Mesothelial cell of epicardium (in vitro differentiated cells): ENCODE measurements at regions not wholly inside any gene's neighbourhood (a gene's known extent, or its start where the extent isn't known, plus 50 kb on each side); places are given as distances from the start of the nearest gene placed in this dataset.

ENCODE experiments used
- DNase-seq, 2 experiments: peaks; one replicate each; pipeline ENCODE4 v3.0.0; 2021; ENCODE audit warnings: low spot score in 2 of 2; ENCODE audit not compliant: unreplicated experiment in 2 of 2
- H3K27ac Mint-ChIP-seq: 2 replicates; pipeline ENCODE4 v1.8.0; 2021; ENCODE audit warnings: mixed read lengths
- H3K27me3 Mint-ChIP-seq: 2 replicates; pipeline ENCODE4 v1.8.0; 2021; ENCODE audit warnings: low read depth, mixed read lengths
- H3K36me3 Mint-ChIP-seq: 2 replicates; pipeline ENCODE4 v1.8.0; 2021; ENCODE audit warnings: mixed read lengths
- H3K4me1 Mint-ChIP-seq: 2 replicates; pipeline ENCODE4 v1.8.0; 2021; ENCODE audit warnings: mixed read lengths
- H3K4me3 Mint-ChIP-seq: 2 replicates; pipeline ENCODE4 v1.8.0; 2021; ENCODE audit warnings: mild to moderate bottlenecking, moderate library complexity, mixed read lengths
- H3K9me3 Mint-ChIP-seq: 2 replicates; pipeline ENCODE4 v1.8.0; 2021; ENCODE audit warnings: mixed read lengths
- TF ChIP-seq, protein P1 (sequence below): fragments of 200-600 bp; sonication (generic); IDR thresholded peaks from one replicate; pipeline ENCODE4 v1.5.0; 2021; ENCODE audit warnings: antibody characterized with exemption; ENCODE audit not compliant: unreplicated experiment

DNA sequence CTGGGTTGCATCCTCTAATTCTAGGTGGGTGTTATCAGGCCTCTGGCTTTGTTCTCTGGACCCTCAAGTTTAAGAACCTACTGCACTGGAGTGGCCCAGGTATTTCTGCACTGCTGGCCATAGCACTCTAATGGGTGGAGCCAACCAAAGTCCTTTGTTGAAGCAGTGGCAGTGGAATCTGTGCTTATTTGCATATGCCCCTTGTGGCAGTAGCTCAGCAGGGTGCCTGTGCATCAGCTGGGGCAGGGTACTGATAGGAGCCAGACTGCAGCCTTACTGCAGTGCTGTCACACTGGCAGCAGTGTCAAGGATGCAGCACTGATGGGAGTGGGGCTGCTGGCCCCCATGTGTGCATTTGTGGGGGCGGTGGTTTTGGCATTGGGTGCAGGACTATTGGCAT lies 660.6 kb downstream of the LRRIQ3 start:
- Mint-ChIP-seq H3K27ac (no peak overlapping the region), H3K9me3 (peaks cover 32% of the 10 kb centered on the region), H3K36me3 (peaks cover 4% of the 10 kb centered on the region), H3K4me1 (no peaks in the 10 kb centered on the region), H3K27me3 (no peaks in the 10 kb centered on the region), H3K4me3 (no peak overlapping the region)
- DNase-seq: no peak
- TF ChIP-seq, protein P1, sequence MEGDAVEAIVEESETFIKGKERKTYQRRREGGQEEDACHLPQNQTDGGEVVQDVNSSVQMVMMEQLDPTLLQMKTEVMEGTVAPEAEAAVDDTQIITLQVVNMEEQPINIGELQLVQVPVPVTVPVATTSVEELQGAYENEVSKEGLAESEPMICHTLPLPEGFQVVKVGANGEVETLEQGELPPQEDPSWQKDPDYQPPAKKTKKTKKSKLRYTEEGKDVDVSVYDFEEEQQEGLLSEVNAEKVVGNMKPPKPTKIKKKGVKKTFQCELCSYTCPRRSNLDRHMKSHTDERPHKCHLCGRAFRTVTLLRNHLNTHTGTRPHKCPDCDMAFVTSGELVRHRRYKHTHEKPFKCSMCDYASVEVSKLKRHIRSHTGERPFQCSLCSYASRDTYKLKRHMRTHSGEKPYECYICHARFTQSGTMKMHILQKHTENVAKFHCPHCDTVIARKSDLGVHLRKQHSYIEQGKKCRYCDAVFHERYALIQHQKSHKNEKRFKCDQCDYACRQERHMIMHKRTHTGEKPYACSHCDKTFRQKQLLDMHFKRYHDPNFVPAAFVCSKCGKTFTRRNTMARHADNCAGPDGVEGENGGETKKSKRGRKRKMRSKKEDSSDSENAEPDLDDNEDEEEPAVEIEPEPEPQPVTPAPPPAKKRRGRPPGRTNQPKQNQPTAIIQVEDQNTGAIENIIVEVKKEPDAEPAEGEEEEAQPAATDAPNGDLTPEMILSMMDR: no peak

GRCh38 chr1:73517603-73518191 lies 680.3 kb downstream of the LRRIQ3 start:
- Mint-ChIP-seq H3K36me3 (no peaks in the 10 kb centered on the region), H3K9me3 (no peaks in the 10 kb centered on the region), H3K4me3 (no peak overlapping the region)

DNA sequence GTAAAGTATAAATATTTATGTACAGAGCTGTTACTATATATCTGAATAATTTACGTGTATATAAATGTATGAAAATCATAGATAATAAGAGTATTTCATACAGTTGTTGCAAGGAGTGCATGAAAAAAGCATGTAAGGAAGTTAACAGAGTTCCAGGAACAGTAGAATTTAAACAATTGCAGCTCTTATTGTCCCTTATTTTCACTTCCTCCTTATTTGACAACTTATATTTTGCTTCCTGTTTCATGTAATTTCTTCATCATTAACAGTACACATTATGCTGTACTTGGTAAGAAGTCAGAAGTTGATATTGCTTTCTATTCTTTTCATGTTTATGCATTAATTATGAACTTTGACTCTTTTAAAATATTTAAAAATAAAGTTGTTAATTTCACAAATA lies 681.5 kb downstream of the LRRIQ3 start:
- no peak overlapping the region for H3K27ac Mint-ChIP-seq
- H3K4me1 Mint-ChIP-seq: no peaks in the 10 kb centered on the region
- no peak overlapping the region for H3K4me3 Mint-ChIP-seq
- H3K9me3 Mint-ChIP-seq: no peaks in the 10 kb centered on the region
- H3K27me3 Mint-ChIP-seq: no peaks in the 10 kb centered on the region
- DNase-seq: no peak
- H3K36me3 Mint-ChIP-seq: no peaks in the 10 kb centered on the region
- TF ChIP-seq, protein P1: no peak

More at GRCh38 chr1:73517603-73518191, 680.3 kb downstream of the LRRIQ3 start:
- Mint-ChIP-seq H3K27ac (no peak overlapping the region), H3K4me1 (no peaks in the 10 kb centered on the region), H3K27me3 (no peaks in the 10 kb centered on the region)
- no peak for DNase-seq
- TF ChIP-seq, protein P1: no peak

- no peak overlapping the region for H3K27ac Mint-ChIP-seq
- H3K27me3 Mint-ChIP-seq: no peaks in the 10 kb centered on the region
- DNase-seq: no peak
- no peak overlapping the region for H3K4me3 Mint-ChIP-seq
- no peaks in the 10 kb centered on the region for H3K4me1 Mint-ChIP-seq
- TF ChIP-seq, protein P1: no peak
- peaks cover 4% of the 10 kb centered on the region for H3K9me3 Mint-ChIP-seq
- no peaks in the 10 kb centered on the region for H3K36me3 Mint-ChIP-seq
Measured at GRCh38 chr1:73511038-73511437, 686.9 kb downstream of the LRRIQ3 start.

GRCh38 chr1:73500154-73500553 lies 697.8 kb downstream of the LRRIQ3 start:
- Mint-ChIP-seq H3K4me1 (no peaks in the 10 kb centered on the region), H3K36me3 (no peaks in the 10 kb centered on the region), H3K9me3 (no peaks in the 10 kb centered on the region), H3K27me3 (no peaks in the 10 kb centered on the region), H3K4me3 (no peak overlapping the region), H3K27ac (no peak overlapping the region)
- TF ChIP-seq, protein P1: no peak
- DNase-seq: no peak

GRCh38 chr1:73499671-73500070 lies 698.3 kb downstream of the LRRIQ3 start:
- DNase-seq: no peak
- no peaks in the 10 kb centered on the region for H3K4me1 Mint-ChIP-seq
- no peaks in the 10 kb centered on the region for H3K36me3 Mint-ChIP-seq
- H3K27me3 Mint-ChIP-seq: no peaks in the 10 kb centered on the region
- H3K4me3 Mint-ChIP-seq: no peak overlapping the region
- no peak overlapping the region for H3K27ac Mint-ChIP-seq
- TF ChIP-seq, protein P1: no peak
- no peaks in the 10 kb centered on the region for H3K9me3 Mint-ChIP-seq
